HG03457 (cell line): ENCODE measurements at regions not wholly inside any gene's neighbourhood (a gene's known extent, or its start where the extent isn't known, plus 50 kb on each side); places are given as distances from the start of the nearest gene placed in this dataset.

Experiments
- ATAC-seq: cut with Tn5 transposase; IDR thresholded peaks from one replicate; pipeline ENCODE4 v1.9.1; 2021; ENCODE audit warnings: moderate number of reproducible peaks; ENCODE audit not compliant: unreplicated experiment

- ATAC-seq, result no peak
Measured at GRCh38 chr7:96638669-96639068, 71.0 kb downstream of the SEM1 start.

- no peak for ATAC-seq
Measured at GRCh38 chr7:96637522-96637921, 72.1 kb downstream of the SEM1 start.

GRCh38 chr7:96636979-96637378, 72.7 kb downstream of the SEM1 start:
- no peak for ATAC-seq

- no peak for ATAC-seq
Measured at GRCh38 chr7:96636342-96636860, 73.2 kb downstream of the SEM1 start.

- ATAC-seq, result no peak
Measured at GRCh38 chr7:96629884-96630283, 79.8 kb downstream of the SEM1 start.

GRCh38 chr7:96624954-96625353, 84.7 kb downstream of the SEM1 start:
- ATAC-seq, result no peak

- no peak for ATAC-seq
Measured at GRCh38 chr7:96621932-96622331, 87.7 kb downstream of the SEM1 start.

GRCh38 chr7:96614154-96614867, 95.3 kb downstream of the SEM1 start:
- no peak for ATAC-seq

- no peak for ATAC-seq
Measured at GRCh38 chr7:96612034-96612433, 97.6 kb downstream of the SEM1 start.

- no peak for ATAC-seq
Measured at GRCh38 chr7:96605045-96605716, 104.5 kb downstream of the SEM1 start.

GRCh38 chr7:96599288-96599936, 110.2 kb downstream of the SEM1 start:
- no peak for ATAC-seq

- no peak for ATAC-seq
Measured at GRCh38 chr7:96598421-96598820, 111.2 kb downstream of the SEM1 start.

GRCh38 chr7:96596120-96596826, 113.4 kb downstream of the SEM1 start:
- ATAC-seq, result no peak

- no peak for ATAC-seq
Measured at GRCh38 chr7:96591900-96592676, 117.6 kb downstream of the SEM1 start.

GRCh38 chr7:96591159-96591899, 118.3 kb downstream of the SEM1 start:
- ATAC-seq, result no peak

- no peak for ATAC-seq
Measured at GRCh38 chr7:96589038-96589437, 120.6 kb downstream of the SEM1 start.

GRCh38 chr7:96579119-96579518, 130.5 kb downstream of the SEM1 start:
- no peak for ATAC-seq

- ATAC-seq, result no peak
Measured at GRCh38 chr7:96578606-96579005, 131.0 kb downstream of the SEM1 start.

- ATAC-seq, result no peak
Measured at GRCh38 chr7:96563409-96563808, 146.2 kb downstream of the SEM1 start.

GRCh38 chr7:96562966-96563365, 146.7 kb downstream of the SEM1 start:
- no peak for ATAC-seq
